SK-MEL-5 (cell line): ENCODE measurements at regions not wholly inside any gene's neighbourhood (a gene's known extent, or its start where the extent isn't known, plus 50 kb on each side); places are given as distances from the start of the nearest gene placed in this dataset.

ENCODE experiments used
- DNase-seq: peaks from one replicate; pipeline ENCODE4 v3.0.0-alpha.2; 2016; ENCODE audit warnings: low read depth, low spot score
- in situ Hi-C: cut with HindIII; loops from 2 replicates; pipeline ENCODE4 v1.10.0; 2016; ENCODE audit warnings: low sequenced_read_pairs, high pct_unique_total_duplicates, low pct_unique_long_range_greater_than_20kb
- small RNA-seq, 2 experiments: library from RNA; depleted of rRNA; stranded (forward); fragments of <200 nt; gene quantifications; one replicate each; pipeline ENCODE3, GENCODE V24; 2014

- no peak for DNase-seq
- in situ Hi-C loops, result no loop called here
Measured at GRCh38 chr1:118253053-118253915, 68.3 kb upstream of the SPAG17 start.

DNA sequence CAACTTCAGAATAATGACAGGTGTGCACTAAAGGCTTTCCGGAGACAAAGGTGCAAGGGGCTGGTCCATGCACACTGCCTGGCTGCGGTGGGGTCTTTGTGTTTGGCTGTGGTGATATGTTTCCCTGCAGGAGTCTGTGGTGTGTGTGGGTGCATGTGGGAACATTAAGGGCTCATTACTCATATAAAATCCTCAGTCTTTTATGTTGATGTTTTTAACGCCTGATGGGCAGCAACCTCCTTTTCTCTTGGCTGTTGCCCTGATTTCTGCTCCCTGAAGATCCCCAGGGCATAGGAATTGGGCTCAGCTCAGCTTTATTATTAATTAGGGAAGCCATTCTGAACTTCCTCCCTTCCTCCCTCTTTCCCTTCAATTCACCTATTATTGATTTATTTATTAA lies 67.6 kb upstream of the SPAG17 start:
- in situ Hi-C loops, result no loop called here
- DNase-seq, result no peak

DNA sequence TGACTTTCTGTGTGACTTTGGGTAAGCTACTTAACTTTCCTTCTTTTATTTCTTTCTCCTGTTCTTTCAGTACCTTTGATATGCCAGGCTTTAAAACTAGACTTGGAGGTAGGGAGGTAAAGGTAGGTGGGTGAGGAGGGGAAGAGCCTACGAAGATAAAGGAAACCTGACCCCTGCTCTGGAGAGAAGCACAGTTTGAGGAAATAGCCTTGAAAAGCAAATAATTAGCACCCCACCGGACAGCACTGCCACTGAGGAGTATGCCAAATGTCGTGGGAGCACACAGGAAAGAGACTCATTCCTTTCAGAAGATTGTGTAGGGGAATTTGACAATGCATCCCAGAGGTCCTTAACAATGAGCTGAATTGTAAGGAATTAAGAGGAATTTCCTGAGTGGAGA lies 65.2 kb upstream of the SPAG17 start:
- in situ Hi-C loops, result no loop called here
- DNase-seq, result no peak

DNA sequence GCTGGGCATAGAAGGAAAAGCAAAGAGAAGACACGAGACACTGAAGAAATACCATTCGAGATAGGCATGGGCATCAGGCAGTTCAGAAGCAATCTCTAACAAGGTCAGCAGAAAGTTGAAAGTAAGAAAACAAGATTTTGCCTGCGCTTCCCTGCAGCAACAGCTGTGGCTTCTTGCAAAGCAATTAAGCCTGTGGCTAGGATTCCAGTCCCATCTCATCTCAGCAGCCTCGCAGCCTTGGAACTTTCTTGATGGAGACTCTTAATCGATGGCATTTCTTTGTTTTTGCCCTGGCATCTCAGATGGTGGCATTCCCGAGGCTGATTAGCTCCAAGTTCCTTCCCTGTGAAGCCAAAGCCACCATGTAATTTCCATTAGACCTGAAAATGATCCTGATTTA lies 64.6 kb upstream of the SPAG17 start:
- no peak for DNase-seq
- in situ Hi-C loops, result no loop called here

DNA sequence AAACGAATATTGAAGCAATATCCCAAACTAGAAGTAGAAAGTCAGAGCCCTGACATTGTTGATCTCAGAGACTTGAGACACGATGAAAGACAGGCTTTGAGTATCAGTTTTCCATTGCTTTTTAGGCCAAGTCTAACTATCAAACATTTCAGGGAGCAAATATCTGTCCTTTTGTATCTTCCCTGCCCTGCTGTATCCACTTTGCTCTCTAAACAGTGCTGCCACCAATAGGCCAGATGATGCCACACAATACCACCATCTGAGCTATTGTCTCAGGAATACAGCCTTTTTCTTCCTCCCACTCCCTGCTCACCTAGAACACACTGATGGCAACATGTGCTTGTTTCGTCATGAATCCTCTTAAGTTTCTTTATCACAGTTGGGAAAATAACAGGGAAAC lies 62.6 kb upstream of the SPAG17 start:
- in situ Hi-C loops, result no loop called here
- DNase-seq, result peak; percentile 27

- in situ Hi-C loops, result no loop called here
- no peak for DNase-seq
Measured at GRCh38 chr1:118246646-118247045, 61.6 kb upstream of the SPAG17 start.

GRCh38 chr1:118244194-118244593 lies 59.2 kb upstream of the SPAG17 start:
- no peak for DNase-seq
- in situ Hi-C loops, result no loop called here

GRCh38 chr1:118243269-118243668 lies 58.2 kb upstream of the SPAG17 start:
- in situ Hi-C loops, result no loop called here
- no peak for DNase-seq

Small RNAs in the stretch of these regions (small RNA-seq; reads per million reads assigned to genes)
- gene RNA5SP56, result 0 to 0.05 reads per million in 2 experiments
